Right cardiac atrium (tissue), 5 donors: ENCODE measurements at regions not wholly inside any gene's neighbourhood (a gene's known extent, or its start where the extent isn't known, plus 50 kb on each side); places are given as distances from the start of the nearest gene placed in this dataset.
"Not testable (repeated sequence)": the region's sequence is repeated elsewhere in the genome, so short reads cannot be mapped to it uniquely, and the experiment has no call there.

Experiments used
- ATAC-seq, 2 donors: fragments of 200-7000 bp; cut with Tn5 transposase; one replicate each; pipeline versions ENCODE4 v1.8.0 to v1.9.1; 2020; ENCODE audit warnings: moderate library complexity in 2 of 2, mild to moderate bottlenecking in 1 of 2
- DNase-seq, 3 donors: peaks; one replicate each; pipeline ENCODE4 v3.0.0-alpha.2; 2020
- H3K27ac ChIP-seq: one replicate; pipeline ENCODE4 v1.5.1; 2013; ENCODE audit warnings: mild to moderate bottlenecking, low read length, control low read depth, moderate library complexity
- H3K27me3 ChIP-seq: one replicate; pipeline ENCODE4 v1.6.1; 2013; ENCODE audit not compliant: control insufficient read depth, insufficient read depth
- H3K4me1 ChIP-seq: one replicate; pipeline ENCODE4 v1.6.1; 2013; ENCODE audit warnings: low read length; ENCODE audit not compliant: control insufficient read depth, insufficient read depth
- H3K4me3 ChIP-seq: one replicate; pipeline ENCODE4 v1.5.1; 2013; ENCODE audit warnings: low read length, control low read depth
- H3K9me3 ChIP-seq: one replicate; pipeline ENCODE4 v1.6.1; 2013; ENCODE audit warnings: low read length; ENCODE audit not compliant: control insufficient read depth
- WGBS: extraction: QIAGEN DNeasy Blood & Tissue Kit; methylation state at CpG from one replicate; pipeline ENCODE4 v1.1.7; 2013; 5-methylcytosine and 5-hydroxymethylcytosine counted together
- intact Hi-C, 4 donors: fragments of 100-400 bp; cut with DNase I; formaldehyde crosslinking; loops; one replicate each; pipeline versions ENCODE4 v1.11.0 to v1.14.0; 2022 to 2023
- donor health status: healthy with polysubstance abuse.
- donor health status: DM: no; HTN: yes; CAD: no.
- donor health status: DM: no; HTN: no; CAD: no.
- donor health status: DM: no; HTN: yes; CAD: no; lungs with severe emphysema.
- donor health status: DM: yes; HTN: yes; CAD: no.

GRCh38 chrY:7339391-7340087 is 428.0 kb upstream of the AMELY start:
- ATAC-seq (no peak), DNase-seq (no peak)
- Histone ChIP-seq H3K27ac (peak overlapping the region; percentile 64), H3K4me3 (no peak overlapping the region), H3K4me1 (no peaks in the 10 kb centered on the region), H3K27me3 (no peaks in the 10 kb centered on the region), H3K9me3 (no peaks in the 10 kb centered on the region)
- intact Hi-C loops, result loop anchor here in 1 of 4 donors (5.0 kb wide), 1 partner anchor 67 kb away; no protein-coding TSS in a partner anchor
- 63% methylated on average over 7 of the region's 7 CpGs for WGBS

GRCh38 chrY:7336023-7336873 is 424.7 kb upstream of the AMELY start:
- WGBS, result 87% methylated on average over 13 of the region's 13 CpGs
- intact Hi-C loops, result no loop called here
- Histone ChIP-seq H3K27me3 (no peaks in the 10 kb centered on the region), H3K4me3 (no peak overlapping the region), H3K4me1 (no peaks in the 10 kb centered on the region), H3K27ac (no peak overlapping the region), H3K9me3 (no peaks in the 10 kb centered on the region)
- ATAC-seq, result no peak
- no peak for DNase-seq

GRCh38 chrY:7334449-7334848 is 422.9 kb upstream of the AMELY start:
- 93% methylated on average over 1 of the region's 1 CpG for WGBS
- Histone ChIP-seq H3K4me1 (no peaks in the 10 kb centered on the region), H3K27ac (no peak overlapping the region), H3K9me3 (no peaks in the 10 kb centered on the region), H3K4me3 (no peak overlapping the region), H3K27me3 (no peaks in the 10 kb centered on the region)
- DNase-seq, result no peak
- no peak for ATAC-seq
- intact Hi-C loops, result no loop called here

GRCh38 chrY:7326296-7327246 is 415.0 kb upstream of the AMELY start:
- DNase-seq (no peak), ATAC-seq (no peak)
- intact Hi-C loops, result no loop called here
- Histone ChIP-seq H3K27ac (no peak overlapping the region), H3K4me3 (no peak overlapping the region), H3K9me3 (no peaks in the 10 kb centered on the region), H3K27me3 (no peaks in the 10 kb centered on the region), H3K4me1 (no peaks in the 10 kb centered on the region)
- WGBS, result 76% methylated on average over 9 of the region's 9 CpGs

- Histone ChIP-seq H3K27me3 (no peaks in the 10 kb centered on the region), H3K9me3 (no peaks in the 10 kb centered on the region), H3K4me1 (no peaks in the 10 kb centered on the region), H3K4me3 (no peak overlapping the region), H3K27ac (no peak overlapping the region)
- intact Hi-C loops, result no loop called here
- ATAC-seq (no peak), DNase-seq (no peak)
- WGBS, result 92% methylated on average over 13 of the region's 13 CpGs
These were observed 414.0 kb upstream of the AMELY start for GRCh38 chrY:7325531-7325930.

- intact Hi-C loops, result no loop called here
- Histone ChIP-seq H3K4me3 (no peak overlapping the region), H3K27me3 (no peaks in the 10 kb centered on the region), H3K27ac (no peak overlapping the region), H3K4me1 (peaks cover 6% of the 10 kb centered on the region), H3K9me3 (no peaks in the 10 kb centered on the region)
- 74% methylated on average over 5 of the region's 5 CpGs for WGBS
- no peak for DNase-seq
- no peak for ATAC-seq
These were observed 409.2 kb upstream of the AMELY start for GRCh38 chrY:7320751-7321150.

- H3K9me3 ChIP-seq, ATAC-seq, intact Hi-C loops, DNase-seq, H3K27me3 ChIP-seq, H3K4me1 ChIP-seq, H3K4me3 ChIP-seq, H3K27ac ChIP-seq: not testable (repeated sequence)
- WGBS, result 51% methylated on average over 2 of the region's 4 CpGs
These were observed 408.6 kb upstream of the AMELY start for GRCh38 chrY:7320171-7320570.

GRCh38 chrY:7318122-7318521 is 406.6 kb upstream of the AMELY start:
- no peaks in the 10 kb centered on the region for H3K9me3 ChIP-seq
- H3K27ac ChIP-seq, result no peak overlapping the region
- no peak for DNase-seq
- intact Hi-C loops, result no loop called here
- H3K4me1 ChIP-seq, result peaks cover 7% of the 10 kb centered on the region
- no peak for ATAC-seq
- no peak overlapping the region for H3K4me3 ChIP-seq
- no peaks in the 10 kb centered on the region for H3K27me3 ChIP-seq
- 89% methylated on average over 5 of the region's 5 CpGs for WGBS

- H3K9me3 ChIP-seq, result no peaks in the 10 kb centered on the region
- peaks cover 7% of the 10 kb centered on the region for H3K4me1 ChIP-seq
- intact Hi-C loops, result no loop called here
- no peak overlapping the region for H3K4me3 ChIP-seq
- ATAC-seq, result no peak
- no peak for DNase-seq
- no peaks in the 10 kb centered on the region for H3K27me3 ChIP-seq
- 54% methylated on average over 3 of the region's 3 CpGs for WGBS
- H3K27ac ChIP-seq, result no peak overlapping the region
These were observed 406.0 kb upstream of the AMELY start for GRCh38 chrY:7317571-7317970.

- intact Hi-C loops, result no loop called here
- ATAC-seq (no peak), DNase-seq (no peak)
- WGBS, result 73% methylated on average over 6 of the region's 6 CpGs
- H3K4me1 ChIP-seq, result peaks cover 2% of the 10 kb centered on the region
- no peak overlapping the region for H3K27ac ChIP-seq
- no peaks in the 10 kb centered on the region for H3K9me3 ChIP-seq
- H3K27me3 ChIP-seq, result no peaks in the 10 kb centered on the region
- H3K4me3 ChIP-seq, result no peak overlapping the region
These were observed 399.1 kb upstream of the AMELY start for GRCh38 chrY:7310482-7311269.
